ENCODE measurements at regions not wholly inside any gene's neighbourhood (a gene's known extent, or its start where the extent isn't known, plus 50 kb on each side); places are given as distances from the start of the nearest gene placed in this dataset.

DNA sequence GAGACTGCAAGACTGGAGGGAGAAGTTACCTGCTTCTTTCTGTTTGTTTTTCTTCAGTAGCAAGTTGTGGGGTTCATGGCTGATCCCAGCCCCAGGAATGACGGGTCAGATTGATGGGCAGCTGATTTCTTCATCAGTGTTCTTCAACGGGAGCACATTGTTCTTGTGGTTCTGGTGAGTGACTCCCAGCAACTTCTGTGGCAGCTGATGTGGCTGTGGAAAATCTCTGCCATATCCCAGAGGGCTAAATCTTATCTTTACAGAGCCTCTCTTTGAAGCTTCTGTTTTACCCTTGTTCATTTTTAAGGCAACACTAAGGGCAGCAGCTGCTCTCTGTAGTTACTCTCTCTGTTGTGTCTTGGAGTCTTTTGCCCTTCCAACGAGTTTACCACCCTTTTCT, 710.3 kb downstream of the PRELID2 start:
- TF ChIP-seq, protein P1, sequence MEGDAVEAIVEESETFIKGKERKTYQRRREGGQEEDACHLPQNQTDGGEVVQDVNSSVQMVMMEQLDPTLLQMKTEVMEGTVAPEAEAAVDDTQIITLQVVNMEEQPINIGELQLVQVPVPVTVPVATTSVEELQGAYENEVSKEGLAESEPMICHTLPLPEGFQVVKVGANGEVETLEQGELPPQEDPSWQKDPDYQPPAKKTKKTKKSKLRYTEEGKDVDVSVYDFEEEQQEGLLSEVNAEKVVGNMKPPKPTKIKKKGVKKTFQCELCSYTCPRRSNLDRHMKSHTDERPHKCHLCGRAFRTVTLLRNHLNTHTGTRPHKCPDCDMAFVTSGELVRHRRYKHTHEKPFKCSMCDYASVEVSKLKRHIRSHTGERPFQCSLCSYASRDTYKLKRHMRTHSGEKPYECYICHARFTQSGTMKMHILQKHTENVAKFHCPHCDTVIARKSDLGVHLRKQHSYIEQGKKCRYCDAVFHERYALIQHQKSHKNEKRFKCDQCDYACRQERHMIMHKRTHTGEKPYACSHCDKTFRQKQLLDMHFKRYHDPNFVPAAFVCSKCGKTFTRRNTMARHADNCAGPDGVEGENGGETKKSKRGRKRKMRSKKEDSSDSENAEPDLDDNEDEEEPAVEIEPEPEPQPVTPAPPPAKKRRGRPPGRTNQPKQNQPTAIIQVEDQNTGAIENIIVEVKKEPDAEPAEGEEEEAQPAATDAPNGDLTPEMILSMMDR (IDR thresholded peaks at IDR 0.05): no peak
- TF ChIP-seq POLR2A (IDR thresholded peaks at IDR 0.05): no peak
- TF ChIP-seq EP300 (IDR thresholded peaks at IDR 0.05): no peak

Measured in stomach (tissue), 4 donors.